ENCODE measurements at regions not wholly inside any gene's neighbourhood (a gene's known extent, or its start where the extent isn't known, plus 50 kb on each side); places are given as distances from the start of the nearest gene placed in this dataset.
"Not testable (repeated sequence)": the region's sequence is repeated elsewhere in the genome, so short reads cannot be mapped to it uniquely, and the experiment has no call there.

DNA sequence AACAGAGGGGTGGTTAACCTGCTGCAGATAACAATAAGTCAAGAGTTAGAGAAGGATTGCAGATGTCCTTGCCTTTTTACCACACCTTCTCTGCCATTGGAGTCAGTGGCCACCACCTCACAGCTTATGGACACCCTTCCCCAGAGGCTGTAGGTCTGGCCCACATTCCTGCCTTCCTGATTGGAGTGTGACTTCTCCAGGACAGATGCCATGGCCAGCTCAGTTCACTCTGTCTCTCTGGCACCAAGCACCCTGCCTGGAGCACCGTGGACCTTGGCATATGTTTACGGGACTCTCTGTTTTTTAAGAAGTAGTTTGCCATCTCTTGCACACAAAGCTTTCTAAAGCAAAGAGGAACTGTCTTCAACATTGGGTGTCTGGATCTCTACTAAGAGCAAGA lies 323.8 kb downstream of the BCL2L11 start:
- H3K4me3 Mint-ChIP-seq; H3K27me3 Mint-ChIP-seq (ENCODE audit: insufficient read depth); H3K9me3 Mint-ChIP-seq; DNase-seq (ENCODE audit: low spot score); H3K27ac Mint-ChIP-seq; intact Hi-C loops (cut with micrococcal nuclease); H3K36me3 Mint-ChIP-seq (ENCODE audit: low read depth); H3K4me1 Mint-ChIP-seq (ENCODE audit: low read depth): not testable (repeated sequence)

DNA sequence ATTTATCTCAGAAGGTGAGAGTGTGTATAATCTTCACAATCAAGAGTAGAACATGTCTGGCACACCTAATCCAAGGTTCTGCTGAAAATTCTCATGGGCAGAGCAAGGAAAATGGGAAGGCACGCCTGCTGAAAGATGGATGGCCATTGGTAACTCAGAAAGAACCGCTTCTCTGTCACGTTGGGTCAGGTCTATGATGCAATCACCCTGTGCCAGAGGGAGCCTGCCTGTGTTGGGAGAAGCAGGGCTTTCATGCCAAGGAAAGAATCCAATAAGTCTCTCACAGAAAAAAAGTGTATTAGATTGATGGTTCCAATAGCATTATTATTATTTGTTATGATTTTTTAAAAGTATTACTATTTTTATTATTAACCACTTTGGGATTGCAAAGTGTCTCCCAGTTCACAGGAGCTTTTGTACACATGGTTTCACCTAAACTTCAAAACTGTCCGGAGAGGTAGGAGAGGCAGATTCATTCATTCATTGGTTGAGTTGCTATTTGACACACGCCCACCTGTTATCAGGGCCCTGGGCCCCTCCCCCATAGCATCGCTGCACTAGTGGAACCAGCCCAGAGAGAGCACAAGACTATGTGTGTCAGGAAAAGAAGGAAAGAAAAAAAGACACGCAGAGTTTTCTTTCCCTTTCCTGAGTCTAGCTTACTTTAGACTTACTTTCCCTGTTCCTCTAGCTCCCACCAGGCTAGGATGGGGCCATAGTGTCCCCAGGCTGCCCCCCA lies 324.6 kb downstream of the BCL2L11 start:
- intact Hi-C loops (cut with micrococcal nuclease); DNase-seq (ENCODE audit: low spot score); H3K36me3 Mint-ChIP-seq (ENCODE audit: low read depth); H3K4me3 Mint-ChIP-seq; H3K9me3 Mint-ChIP-seq; H3K27ac Mint-ChIP-seq; H3K27me3 Mint-ChIP-seq (ENCODE audit: insufficient read depth): not testable (repeated sequence)
- peaks cover 13% of the 10 kb centered on the region for H3K4me1 Mint-ChIP-seq (ENCODE audit: low read depth)

DNA sequence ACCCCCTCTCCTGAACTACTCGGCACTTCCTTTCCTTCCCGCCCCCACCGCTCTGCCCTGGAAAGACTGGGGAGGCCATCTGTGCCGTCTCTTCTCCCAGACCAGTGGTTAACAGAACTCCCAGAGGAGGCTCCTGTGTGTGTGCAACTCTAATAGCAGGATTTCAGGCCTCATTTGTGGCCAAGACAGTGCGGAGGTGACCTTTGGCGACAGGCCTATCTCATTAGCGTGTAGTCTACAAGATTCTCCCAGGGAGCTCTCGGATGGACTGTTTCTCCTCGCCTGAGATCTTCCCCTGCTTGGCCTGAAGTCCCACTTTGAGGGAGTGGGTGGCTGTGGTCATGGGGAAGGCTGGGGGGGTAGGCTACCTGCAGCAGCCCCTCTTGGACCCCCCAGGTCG lies 325.2 kb downstream of the BCL2L11 start:
- H3K36me3 Mint-ChIP-seq (ENCODE audit: low read depth); intact Hi-C loops (cut with micrococcal nuclease); H3K9me3 Mint-ChIP-seq; H3K27me3 Mint-ChIP-seq (ENCODE audit: insufficient read depth); H3K27ac Mint-ChIP-seq; H3K4me3 Mint-ChIP-seq; DNase-seq (ENCODE audit: low spot score): not testable (repeated sequence)
- peaks cover 14% of the 10 kb centered on the region for H3K4me1 Mint-ChIP-seq (ENCODE audit: low read depth)

DNA sequence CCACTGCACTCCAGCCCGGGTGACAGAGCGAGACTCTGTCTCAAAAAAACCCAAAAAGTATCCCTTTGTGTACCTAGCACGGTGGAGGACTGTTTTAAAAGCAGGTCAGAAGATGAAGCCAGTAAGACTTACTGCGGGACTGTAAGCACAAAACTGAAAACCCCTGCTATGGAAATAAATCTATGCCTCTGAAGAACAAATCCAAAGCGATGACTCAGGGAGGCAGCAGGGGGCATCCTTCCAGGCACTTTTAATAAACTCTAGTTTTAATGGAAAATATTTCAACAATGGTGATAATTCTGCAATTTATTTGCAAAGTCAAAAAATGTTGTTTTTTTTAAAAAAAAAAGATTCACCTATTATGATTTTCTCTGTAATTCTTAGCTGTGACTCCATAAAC lies 326.8 kb downstream of the BCL2L11 start:
- H3K27me3 Mint-ChIP-seq (ENCODE audit: insufficient read depth); H3K9me3 Mint-ChIP-seq; H3K36me3 Mint-ChIP-seq (ENCODE audit: low read depth); H3K4me1 Mint-ChIP-seq (ENCODE audit: low read depth); intact Hi-C loops (cut with micrococcal nuclease); H3K4me3 Mint-ChIP-seq; DNase-seq (ENCODE audit: low spot score); H3K27ac Mint-ChIP-seq: not testable (repeated sequence)

DNA sequence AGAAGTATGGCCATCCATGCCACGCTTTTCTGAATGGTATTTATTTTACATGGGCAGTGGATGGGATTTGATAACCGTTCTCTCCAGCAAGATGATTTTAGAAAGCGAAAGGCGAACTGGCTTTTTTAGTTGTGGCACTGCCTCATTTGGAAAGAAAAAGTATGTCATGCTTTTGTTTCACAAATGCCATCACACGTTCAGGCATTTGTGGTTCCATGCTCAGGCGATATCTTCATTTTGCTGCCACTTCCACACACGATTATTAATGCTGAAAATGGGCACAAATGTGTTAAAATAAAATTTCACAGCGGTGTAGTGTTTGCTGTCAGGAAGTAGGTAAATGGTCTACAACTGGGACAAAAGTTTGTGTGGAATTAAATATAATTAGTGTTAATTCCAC lies 328.1 kb downstream of the BCL2L11 start:
- H3K36me3 Mint-ChIP-seq (ENCODE audit: low read depth); H3K27me3 Mint-ChIP-seq (ENCODE audit: insufficient read depth); DNase-seq (ENCODE audit: low spot score); H3K27ac Mint-ChIP-seq; H3K4me1 Mint-ChIP-seq (ENCODE audit: low read depth); H3K4me3 Mint-ChIP-seq; intact Hi-C loops (cut with micrococcal nuclease); H3K9me3 Mint-ChIP-seq: not testable (repeated sequence)

DNA sequence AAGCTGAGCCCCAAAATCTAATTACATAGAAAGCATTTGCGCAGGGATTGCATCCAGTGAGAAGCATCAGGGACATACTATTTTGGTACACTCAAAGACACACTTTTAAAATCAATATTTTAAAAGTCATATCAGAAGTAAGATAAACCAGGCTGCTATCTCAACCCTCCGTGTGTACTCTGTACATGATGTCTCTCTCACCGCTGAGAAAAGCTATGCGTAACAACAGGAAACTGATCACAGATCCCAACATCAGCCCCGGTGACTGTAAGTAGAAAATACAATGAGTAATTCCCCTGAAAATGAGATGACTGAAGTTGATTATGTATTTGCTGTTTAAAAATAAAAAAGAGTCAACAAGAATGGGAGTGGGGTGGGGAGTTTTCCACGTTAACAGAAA lies 329.8 kb downstream of the BCL2L11 start:
- H3K4me1 Mint-ChIP-seq (ENCODE audit: low read depth), result peaks cover 13% of the 10 kb centered on the region
- H3K27ac Mint-ChIP-seq, result not testable (repeated sequence)

DNA sequence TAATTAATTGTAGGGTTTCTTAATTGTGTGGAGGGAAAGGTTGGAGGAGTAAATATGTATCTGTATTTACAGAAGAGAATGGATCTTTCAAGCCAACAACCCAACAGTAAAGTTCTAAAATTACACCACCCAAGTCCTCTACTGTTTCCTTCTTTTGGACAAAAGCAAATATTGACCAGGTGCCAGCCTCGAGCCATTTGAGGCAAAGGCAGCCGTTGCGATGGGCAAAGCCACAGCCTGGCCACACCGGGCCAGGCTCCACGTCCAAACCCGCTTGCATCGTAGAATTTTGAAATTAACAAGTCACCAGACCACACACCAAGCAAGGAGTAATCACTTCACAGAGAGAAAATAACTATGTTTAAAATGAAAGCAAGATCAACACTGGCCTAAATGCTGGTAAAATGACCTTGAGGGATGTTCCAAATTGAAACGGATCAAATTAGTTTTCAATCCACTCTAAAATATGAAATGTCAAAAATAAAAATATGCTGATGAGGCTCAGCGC lies 331.0 kb downstream of the BCL2L11 start:
- H3K27me3 Mint-ChIP-seq (ENCODE audit: insufficient read depth); H3K36me3 Mint-ChIP-seq (ENCODE audit: low read depth); DNase-seq (ENCODE audit: low spot score); intact Hi-C loops (cut with micrococcal nuclease); H3K9me3 Mint-ChIP-seq; H3K4me3 Mint-ChIP-seq: not testable (repeated sequence)
- H3K4me1 Mint-ChIP-seq (ENCODE audit: low read depth), result peaks cover 17% of the 10 kb centered on the region
- H3K27ac Mint-ChIP-seq, result peak overlapping the region; percentile 78

More for the DNA sequence above, 329.8 kb downstream of the BCL2L11 start:
- H3K9me3 Mint-ChIP-seq; H3K27me3 Mint-ChIP-seq (ENCODE audit: insufficient read depth); H3K36me3 Mint-ChIP-seq (ENCODE audit: low read depth); DNase-seq (ENCODE audit: low spot score); intact Hi-C loops (cut with micrococcal nuclease): not testable (repeated sequence)
- peak overlapping the region; percentile 11 for H3K4me3 Mint-ChIP-seq

DNA sequence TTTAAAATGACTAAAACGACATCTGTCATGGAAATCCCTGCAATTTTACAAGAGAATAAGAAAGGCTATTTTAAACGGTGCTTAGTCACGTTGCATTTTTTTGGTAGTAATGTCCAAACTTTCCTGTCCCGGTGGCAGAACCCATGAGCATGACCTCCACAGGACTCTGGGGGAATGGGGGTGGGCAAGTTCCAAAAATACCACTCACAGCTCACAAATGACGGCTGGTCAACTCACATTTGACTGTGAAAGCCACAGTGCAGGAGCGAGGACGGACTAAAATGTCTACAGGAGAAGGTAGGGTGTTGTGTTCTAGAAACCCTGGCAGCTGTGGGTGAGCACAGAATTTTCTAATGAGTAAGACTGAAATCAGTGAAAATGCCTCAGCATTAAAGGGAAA lies 331.5 kb downstream of the BCL2L11 start:
- H3K27me3 Mint-ChIP-seq (ENCODE audit: insufficient read depth); H3K36me3 Mint-ChIP-seq (ENCODE audit: low read depth); DNase-seq (ENCODE audit: low spot score); H3K9me3 Mint-ChIP-seq; intact Hi-C loops (cut with micrococcal nuclease); H3K4me3 Mint-ChIP-seq: not testable (repeated sequence)
- Mint-ChIP-seq H3K4me1 (ENCODE audit: low read depth) (peaks cover 17% of the 10 kb centered on the region), H3K27ac (peak overlapping the region; percentile 78)

DNA sequence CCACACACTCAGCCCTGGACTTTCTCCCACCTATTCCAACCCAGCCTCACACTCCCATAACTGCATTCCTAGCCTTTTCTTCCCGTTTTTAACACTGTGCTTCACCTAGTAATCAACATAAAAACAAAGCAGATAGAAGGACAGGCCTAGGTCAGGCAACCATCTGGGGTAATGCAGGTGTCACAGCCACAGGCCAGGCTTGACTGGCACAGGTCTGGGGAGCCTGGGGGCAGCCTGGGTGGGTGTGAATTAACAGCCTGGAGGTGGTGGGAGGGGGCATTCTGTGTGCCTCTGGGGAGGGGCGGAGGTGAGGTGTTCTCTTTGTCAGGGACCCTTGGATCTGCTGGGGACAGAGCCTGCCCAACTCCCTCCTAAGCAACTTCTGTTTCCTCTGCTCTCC lies 332.6 kb downstream of the BCL2L11 start:
- H3K4me3 Mint-ChIP-seq; intact Hi-C loops (cut with micrococcal nuclease): not testable (repeated sequence)

DNA sequence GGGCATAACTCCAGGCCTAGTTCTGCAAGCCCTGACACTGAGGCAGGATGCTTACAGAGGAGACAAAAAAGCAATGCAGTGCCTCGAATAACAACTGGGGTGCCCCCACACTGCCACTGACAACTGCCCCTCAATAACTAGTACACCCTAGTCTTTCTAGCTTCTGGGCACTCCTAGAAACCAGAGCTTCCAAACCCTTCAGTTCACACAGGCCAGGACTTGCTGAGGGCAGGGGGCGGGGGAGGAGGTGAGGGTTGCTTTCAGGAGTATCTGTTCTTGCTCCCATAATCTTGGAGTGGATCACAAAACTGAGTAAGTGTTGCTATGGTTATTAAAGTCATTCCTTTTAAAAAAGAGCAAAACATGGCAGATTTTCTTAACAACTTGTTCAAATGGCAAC lies 333.1 kb downstream of the BCL2L11 start:
- DNase-seq (ENCODE audit: low spot score); intact Hi-C loops (cut with micrococcal nuclease); H3K27me3 Mint-ChIP-seq (ENCODE audit: insufficient read depth); H3K9me3 Mint-ChIP-seq; H3K27ac Mint-ChIP-seq; H3K4me3 Mint-ChIP-seq: not testable (repeated sequence)
- H3K4me1 Mint-ChIP-seq (ENCODE audit: low read depth), result peaks cover 21% of the 10 kb centered on the region
- H3K36me3 Mint-ChIP-seq (ENCODE audit: low read depth), result peaks cover 12% of the 10 kb centered on the region

More for the DNA sequence above, 332.6 kb downstream of the BCL2L11 start:
- not testable (repeated sequence) for DNase-seq (ENCODE audit: low spot score); H3K9me3 Mint-ChIP-seq; H3K36me3 Mint-ChIP-seq (ENCODE audit: low read depth); H3K27ac Mint-ChIP-seq; H3K27me3 Mint-ChIP-seq (ENCODE audit: insufficient read depth)
- H3K4me1 Mint-ChIP-seq (ENCODE audit: low read depth), result peaks cover 18% of the 10 kb centered on the region

DNA sequence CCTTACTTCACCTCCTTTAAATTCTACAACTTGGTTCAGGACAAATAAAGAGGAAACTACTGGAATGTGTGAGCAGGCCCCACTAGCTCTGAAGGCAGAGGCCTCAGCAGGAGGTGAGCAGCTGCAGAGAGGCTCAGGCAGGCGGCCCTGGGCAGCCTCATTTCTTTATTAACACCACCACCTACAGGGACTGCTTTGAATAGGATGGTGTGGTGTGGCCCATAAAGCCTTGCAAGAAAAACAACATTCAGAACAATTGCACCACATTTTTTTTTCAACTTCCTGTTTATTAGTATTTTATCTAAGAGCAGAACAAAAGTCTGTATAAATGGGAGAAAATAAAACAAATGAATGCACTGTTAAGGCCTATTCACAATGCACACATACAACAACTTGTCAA lies 333.7 kb downstream of the BCL2L11 start:
- DNase-seq (ENCODE audit: low spot score); H3K9me3 Mint-ChIP-seq; H3K4me3 Mint-ChIP-seq; intact Hi-C loops (cut with micrococcal nuclease); H3K27me3 Mint-ChIP-seq (ENCODE audit: insufficient read depth); H3K27ac Mint-ChIP-seq: not testable (repeated sequence)
- Mint-ChIP-seq H3K36me3 (ENCODE audit: low read depth) (peaks cover 12% of the 10 kb centered on the region), H3K4me1 (ENCODE audit: low read depth) (peaks cover 21% of the 10 kb centered on the region)

DNA sequence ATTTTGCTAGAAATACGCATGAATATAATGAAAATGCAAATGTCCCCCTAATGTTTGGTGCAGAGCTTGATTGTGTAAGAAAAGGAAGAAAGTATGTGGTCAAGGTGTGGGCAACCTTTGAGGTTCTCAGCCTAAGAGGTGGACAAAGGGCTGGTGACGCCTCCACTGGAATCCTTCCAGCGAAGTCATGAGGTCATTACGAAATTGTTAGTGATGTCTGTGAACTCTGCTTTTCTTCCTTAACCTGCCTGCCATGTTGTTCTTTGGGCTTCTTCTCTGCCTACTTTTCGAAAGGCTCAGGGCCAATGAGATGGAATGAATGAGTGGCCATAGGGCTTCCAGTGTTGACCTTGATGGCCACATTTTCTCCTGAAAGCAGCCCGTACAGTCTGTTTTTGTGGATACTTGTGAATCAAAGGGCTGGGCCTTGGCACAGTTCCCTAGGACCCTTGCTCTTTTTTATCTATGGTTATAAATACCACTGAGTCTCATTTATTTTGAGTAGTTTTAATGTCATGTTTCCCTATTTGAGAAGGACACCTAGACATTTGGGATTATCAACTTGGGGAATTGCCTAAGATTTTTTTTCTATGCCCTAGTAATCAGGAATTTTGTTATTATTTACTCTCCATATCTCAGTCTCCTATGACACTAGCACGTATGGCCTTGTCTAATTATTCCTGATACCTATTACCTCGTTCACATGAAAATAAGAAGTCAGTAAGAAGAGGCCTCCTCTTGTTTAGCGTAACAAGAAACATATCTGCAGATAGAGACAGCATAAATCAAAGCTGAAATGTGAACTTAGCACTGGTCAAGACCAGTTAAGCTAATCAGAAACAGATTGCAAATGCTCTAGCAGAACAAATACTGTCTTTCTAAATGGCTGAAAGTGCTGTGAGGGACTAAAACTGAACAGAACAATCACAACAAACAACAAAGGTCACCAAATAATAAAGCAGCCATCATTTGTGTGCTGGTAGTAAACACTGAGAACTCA lies 334.6 kb downstream of the BCL2L11 start:
- H3K36me3 Mint-ChIP-seq (ENCODE audit: low read depth); H3K9me3 Mint-ChIP-seq; H3K4me3 Mint-ChIP-seq; H3K27me3 Mint-ChIP-seq (ENCODE audit: insufficient read depth); intact Hi-C loops (cut with micrococcal nuclease); DNase-seq (ENCODE audit: low spot score): not testable (repeated sequence)
- H3K27ac Mint-ChIP-seq, result peak overlapping the region; percentile 34
- peaks cover 16% of the 10 kb centered on the region for H3K4me1 Mint-ChIP-seq (ENCODE audit: low read depth)

DNA sequence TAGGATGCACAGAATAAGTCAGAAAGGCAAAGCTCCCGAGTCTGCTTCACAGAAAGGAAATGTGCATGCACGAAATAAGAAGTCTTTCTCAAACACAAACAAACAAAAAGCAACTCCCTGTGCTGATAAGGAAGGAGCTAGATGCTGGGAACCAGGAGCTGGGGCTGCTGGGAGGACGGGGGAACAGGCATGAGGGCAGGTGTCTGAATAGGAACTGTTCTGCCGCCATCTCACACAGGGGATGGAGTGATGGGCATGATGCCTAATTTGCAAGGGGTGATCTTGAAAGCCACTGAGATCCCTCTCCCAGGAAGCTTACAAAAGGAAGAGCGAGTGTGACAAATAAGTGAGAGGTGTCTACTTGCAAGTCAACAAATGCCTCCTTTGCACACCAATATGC lies 336.5 kb downstream of the BCL2L11 start:
- H3K9me3 Mint-ChIP-seq; H3K4me3 Mint-ChIP-seq; H3K27me3 Mint-ChIP-seq (ENCODE audit: insufficient read depth); DNase-seq (ENCODE audit: low spot score); intact Hi-C loops (cut with micrococcal nuclease); H3K27ac Mint-ChIP-seq: not testable (repeated sequence)
- peaks cover 20% of the 10 kb centered on the region for H3K4me1 Mint-ChIP-seq (ENCODE audit: low read depth)
- peaks cover 12% of the 10 kb centered on the region for H3K36me3 Mint-ChIP-seq (ENCODE audit: low read depth)
